ENCODE measurements at regions not wholly inside any gene's neighbourhood (a gene's known extent, or its start where the extent isn't known, plus 50 kb on each side); places are given as distances from the start of the nearest gene placed in this dataset.

GRCh38 chr2:30074023-30074422 is 72.8 kb upstream of the YPEL5 start:
- DNase-seq: no peak
- Mint-ChIP-seq H3K4me3 (no peak overlapping the region), H3K36me3 (ENCODE audit: low read depth) (no peaks in the 10 kb centered on the region), H3K4me1 (no peaks in the 10 kb centered on the region), H3K27ac (no peak overlapping the region), H3K27me3 (peaks cover 17% of the 10 kb centered on the region), H3K9me3 (no peaks in the 10 kb centered on the region)
- intact Hi-C loops (cut with micrococcal nuclease): no loop called here

- intact Hi-C loops (cut with micrococcal nuclease): no loop called here
- Mint-ChIP-seq H3K4me3 (no peak overlapping the region), H3K36me3 (ENCODE audit: low read depth) (no peaks in the 10 kb centered on the region), H3K27ac (no peak overlapping the region), H3K4me1 (no peaks in the 10 kb centered on the region), H3K27me3 (peaks cover 10% of the 10 kb centered on the region), H3K9me3 (no peaks in the 10 kb centered on the region)
- no peak for DNase-seq
Observed at GRCh38 chr2:30078521-30078920, 68.3 kb upstream of the YPEL5 start.

- no peak for DNase-seq
- Mint-ChIP-seq H3K9me3 (no peaks in the 10 kb centered on the region), H3K27me3 (peaks cover 19% of the 10 kb centered on the region), H3K27ac (no peak overlapping the region), H3K36me3 (ENCODE audit: low read depth) (no peaks in the 10 kb centered on the region), H3K4me3 (no peak overlapping the region), H3K4me1 (no peaks in the 10 kb centered on the region)
- intact Hi-C loops (cut with micrococcal nuclease): no loop called here
Observed at GRCh38 chr2:30084915-30085314, 61.9 kb upstream of the YPEL5 start.

- peaks cover 34% of the 10 kb centered on the region for H3K27me3 Mint-ChIP-seq
- no peak overlapping the region for H3K4me3 Mint-ChIP-seq
- H3K9me3 Mint-ChIP-seq: no peaks in the 10 kb centered on the region
- no peak overlapping the region for H3K27ac Mint-ChIP-seq
- no peak for DNase-seq
- intact Hi-C loops (cut with micrococcal nuclease): no loop called here
- H3K4me1 Mint-ChIP-seq: no peaks in the 10 kb centered on the region
- no peaks in the 10 kb centered on the region for H3K36me3 Mint-ChIP-seq (ENCODE audit: low read depth)
Observed at GRCh38 chr2:30089171-30089570, 57.6 kb upstream of the YPEL5 start.

GRCh38 chr2:30095402-30095801 is 51.4 kb upstream of the YPEL5 start:
- Mint-ChIP-seq H3K9me3 (no peaks in the 10 kb centered on the region), H3K4me3 (no peak overlapping the region), H3K4me1 (no peaks in the 10 kb centered on the region), H3K27ac (no peak overlapping the region), H3K27me3 (peaks cover 28% of the 10 kb centered on the region), H3K36me3 (ENCODE audit: low read depth) (no peaks in the 10 kb centered on the region)
- no peak for DNase-seq
- intact Hi-C loops (cut with micrococcal nuclease): no loop called here

- Mint-ChIP-seq H3K4me3 (no peak overlapping the region), H3K9me3 (no peaks in the 10 kb centered on the region), H3K27me3 (peaks cover 24% of the 10 kb centered on the region), H3K4me1 (no peaks in the 10 kb centered on the region), H3K27ac (no peak overlapping the region), H3K36me3 (ENCODE audit: low read depth) (no peaks in the 10 kb centered on the region)
- intact Hi-C loops (cut with micrococcal nuclease): no loop called here
- no peak for DNase-seq
Observed at GRCh38 chr2:30096451-30096850, 50.4 kb upstream of the YPEL5 start.

All from activated CD4-positive, alpha-beta T cell treated with anti-CD3 and anti-CD28 coated beads, Interleukin-2, amount 10 ng/mL, durations not matched to agents 24 days and 14 days (primary cell).